ENCODE measurements at regions not wholly inside any gene's neighbourhood (a gene's known extent, or its start where the extent isn't known, plus 50 kb on each side); places are given as distances from the start of the nearest gene placed in this dataset.

DNA sequence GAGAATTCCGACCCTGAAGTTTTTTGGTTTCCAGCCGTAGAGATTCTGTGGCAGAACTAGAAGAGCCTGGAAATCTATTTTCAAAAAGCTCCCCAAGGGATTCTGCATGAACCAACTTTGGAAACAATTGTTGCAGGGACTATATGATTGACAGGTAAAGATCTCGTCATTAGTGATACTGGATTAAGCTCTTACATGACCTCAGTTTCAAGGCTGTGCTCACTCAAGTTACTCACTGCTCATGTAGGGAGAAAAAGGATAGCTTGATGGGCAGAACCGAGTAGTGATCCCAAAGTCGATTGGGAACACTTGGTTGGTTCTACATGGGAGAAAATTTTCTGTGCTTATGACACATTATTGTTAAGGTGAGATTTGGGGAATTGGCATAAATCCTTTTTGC, 142.3 kb upstream of the RASGRP1 start:
- Mint-ChIP-seq H3K36me3 (ENCODE audit: insufficient read depth) (no peaks in the 10 kb centered on the region), H3K4me3 (ENCODE audit: low read depth) (no peak overlapping the region), H3K9me3 (ENCODE audit: low read depth) (no peaks in the 10 kb centered on the region), H3K27ac (no peak overlapping the region), H3K27me3 (peaks cover 12% of the 10 kb centered on the region), H3K4me1 (ENCODE audit: low read depth) (peaks cover 9% of the 10 kb centered on the region)
- no peak for DNase-seq (ENCODE audit: low spot score, unreplicated experiment)
- TF ChIP-seq, protein P1, sequence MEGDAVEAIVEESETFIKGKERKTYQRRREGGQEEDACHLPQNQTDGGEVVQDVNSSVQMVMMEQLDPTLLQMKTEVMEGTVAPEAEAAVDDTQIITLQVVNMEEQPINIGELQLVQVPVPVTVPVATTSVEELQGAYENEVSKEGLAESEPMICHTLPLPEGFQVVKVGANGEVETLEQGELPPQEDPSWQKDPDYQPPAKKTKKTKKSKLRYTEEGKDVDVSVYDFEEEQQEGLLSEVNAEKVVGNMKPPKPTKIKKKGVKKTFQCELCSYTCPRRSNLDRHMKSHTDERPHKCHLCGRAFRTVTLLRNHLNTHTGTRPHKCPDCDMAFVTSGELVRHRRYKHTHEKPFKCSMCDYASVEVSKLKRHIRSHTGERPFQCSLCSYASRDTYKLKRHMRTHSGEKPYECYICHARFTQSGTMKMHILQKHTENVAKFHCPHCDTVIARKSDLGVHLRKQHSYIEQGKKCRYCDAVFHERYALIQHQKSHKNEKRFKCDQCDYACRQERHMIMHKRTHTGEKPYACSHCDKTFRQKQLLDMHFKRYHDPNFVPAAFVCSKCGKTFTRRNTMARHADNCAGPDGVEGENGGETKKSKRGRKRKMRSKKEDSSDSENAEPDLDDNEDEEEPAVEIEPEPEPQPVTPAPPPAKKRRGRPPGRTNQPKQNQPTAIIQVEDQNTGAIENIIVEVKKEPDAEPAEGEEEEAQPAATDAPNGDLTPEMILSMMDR (IDR thresholded peaks at IDR 0.05; ENCODE audit: unreplicated experiment) = no peak

- Mint-ChIP-seq H3K36me3 (ENCODE audit: insufficient read depth) (no peaks in the 10 kb centered on the region), H3K9me3 (ENCODE audit: low read depth) (no peaks in the 10 kb centered on the region), H3K27ac (no peak overlapping the region), H3K4me1 (ENCODE audit: low read depth) (no peaks in the 10 kb centered on the region), H3K4me3 (ENCODE audit: low read depth) (no peak overlapping the region), H3K27me3 (peaks cover 12% of the 10 kb centered on the region)
- DNase-seq (ENCODE audit: low spot score, unreplicated experiment) = peak; percentile 18
- TF ChIP-seq, protein P1 (IDR thresholded peaks at IDR 0.05; ENCODE audit: unreplicated experiment) = peak; percentile 85
Observed at GRCh38 chr15:38707802-38708671, 143.4 kb upstream of the RASGRP1 start.

- Mint-ChIP-seq H3K9me3 (ENCODE audit: low read depth) (no peaks in the 10 kb centered on the region), H3K36me3 (ENCODE audit: insufficient read depth) (no peaks in the 10 kb centered on the region), H3K4me1 (ENCODE audit: low read depth) (no peaks in the 10 kb centered on the region), H3K27me3 (peaks cover 12% of the 10 kb centered on the region), H3K27ac (peak overlapping the region; percentile 37), H3K4me3 (ENCODE audit: low read depth) (no peak overlapping the region)
- TF ChIP-seq, protein P1 (IDR thresholded peaks at IDR 0.05; ENCODE audit: unreplicated experiment) = no peak
- DNase-seq (ENCODE audit: low spot score, unreplicated experiment) = no peak
Observed at GRCh38 chr15:38708672-38709180, 144.1 kb upstream of the RASGRP1 start.

- peaks cover 13% of the 10 kb centered on the region for H3K27me3 Mint-ChIP-seq
Observed at GRCh38 chr15:38709196-38709595, 144.6 kb upstream of the RASGRP1 start.

DNA sequence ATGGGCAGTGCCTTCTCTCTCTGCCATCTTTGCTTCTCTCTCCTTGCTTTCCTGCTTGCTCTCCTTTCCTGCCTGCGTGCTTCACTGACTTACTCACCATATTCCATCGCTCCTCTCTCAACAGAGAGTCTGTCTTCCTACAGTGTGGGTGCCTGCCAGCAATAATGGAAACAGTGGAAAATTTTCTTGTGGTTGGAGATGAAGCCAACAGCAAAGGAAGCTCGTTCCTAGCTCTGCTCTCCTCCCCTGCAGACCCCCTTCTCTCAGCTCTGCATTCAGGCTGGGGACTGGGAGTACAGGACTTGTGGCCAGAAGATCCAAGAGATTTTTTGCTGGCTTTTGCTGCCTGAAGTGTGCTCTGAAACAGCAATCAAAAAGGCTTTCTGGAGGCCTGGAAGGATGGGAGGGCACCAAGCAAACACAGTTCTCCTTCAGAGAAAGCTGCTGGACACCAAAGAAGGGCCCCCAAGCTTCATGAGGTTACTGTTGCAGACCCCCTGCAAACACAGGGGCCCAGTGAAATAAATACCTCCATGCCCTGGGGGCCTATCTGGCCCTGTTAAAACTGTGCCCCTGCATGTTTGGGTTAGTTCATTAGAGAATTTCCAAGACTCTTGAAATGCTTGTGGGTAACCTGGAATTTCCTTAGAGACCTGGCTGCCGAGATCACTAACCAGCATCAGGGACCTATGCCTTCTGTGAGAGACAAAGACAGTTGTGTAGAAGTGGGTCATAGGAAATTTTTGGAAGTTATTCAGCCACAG, 149.9 kb upstream of the RASGRP1 start:
- Mint-ChIP-seq H3K36me3 (ENCODE audit: insufficient read depth) (no peaks in the 10 kb centered on the region), H3K9me3 (ENCODE audit: low read depth) (no peaks in the 10 kb centered on the region), H3K27ac (no peak overlapping the region), H3K4me1 (ENCODE audit: low read depth) (no peaks in the 10 kb centered on the region), H3K27me3 (peaks cover 3% of the 10 kb centered on the region), H3K4me3 (ENCODE audit: low read depth) (no peak overlapping the region)
- TF ChIP-seq, protein P1 (IDR thresholded peaks at IDR 0.05; ENCODE audit: unreplicated experiment) = no peak
- DNase-seq (ENCODE audit: low spot score, unreplicated experiment) = no peak

More at GRCh38 chr15:38709196-38709595, 144.6 kb upstream of the RASGRP1 start:
- Mint-ChIP-seq H3K4me3 (ENCODE audit: low read depth) (no peak overlapping the region), H3K36me3 (ENCODE audit: insufficient read depth) (no peaks in the 10 kb centered on the region), H3K4me1 (ENCODE audit: low read depth) (no peaks in the 10 kb centered on the region), H3K27ac (no peak overlapping the region), H3K9me3 (ENCODE audit: low read depth) (no peaks in the 10 kb centered on the region)
- DNase-seq (ENCODE audit: low spot score, unreplicated experiment) = no peak
- TF ChIP-seq, protein P1 (IDR thresholded peaks at IDR 0.05; ENCODE audit: unreplicated experiment) = no peak

Data from progenitor cell of endocrine pancreas (in vitro differentiated cells).